ENCODE measurements at regions not wholly inside any gene's neighbourhood (a gene's known extent, or its start where the extent isn't known, plus 50 kb on each side); places are given as distances from the start of the nearest gene placed in this dataset.

DNA sequence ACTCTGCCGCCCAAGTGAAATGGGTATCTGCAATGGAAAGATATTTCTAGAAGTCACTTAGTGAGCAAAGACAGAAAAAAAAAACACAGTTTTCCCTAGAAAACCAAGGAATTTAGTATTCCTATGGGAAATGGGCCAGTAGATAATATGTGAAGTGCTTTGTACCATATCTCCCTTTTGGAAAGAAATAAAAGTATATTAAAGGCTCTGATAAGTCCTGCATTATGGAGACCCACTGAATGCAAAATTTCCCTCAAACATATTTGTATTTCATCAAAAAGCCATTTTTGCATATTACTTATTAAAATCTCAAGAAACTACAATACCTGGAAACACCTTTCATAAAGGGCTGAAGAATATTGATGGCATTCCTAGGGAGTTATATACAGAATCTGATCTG is 51.6 kb upstream of the DYNLRB2 start:
- no peak for DNase-seq

DNA sequence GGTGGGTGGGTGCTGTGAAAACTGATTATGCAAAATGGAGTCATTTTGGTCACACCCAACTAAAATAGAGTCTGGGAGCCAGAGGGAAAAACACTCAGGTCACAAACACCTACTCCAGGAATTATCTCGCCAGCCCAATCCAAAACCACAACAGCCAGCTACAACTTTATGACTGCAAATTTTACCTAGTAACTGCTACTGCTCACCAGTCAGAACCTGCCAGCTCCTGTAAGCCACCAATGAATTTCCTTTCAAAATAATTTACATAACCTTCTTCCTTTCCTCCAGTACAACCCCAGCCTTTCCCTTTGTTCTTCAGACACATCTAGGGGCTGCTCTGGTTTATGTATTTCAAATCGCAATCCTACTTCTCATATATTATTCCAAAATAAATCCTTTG is 52.6 kb upstream of the DYNLRB2 start:
- no peak for DNase-seq

DNA sequence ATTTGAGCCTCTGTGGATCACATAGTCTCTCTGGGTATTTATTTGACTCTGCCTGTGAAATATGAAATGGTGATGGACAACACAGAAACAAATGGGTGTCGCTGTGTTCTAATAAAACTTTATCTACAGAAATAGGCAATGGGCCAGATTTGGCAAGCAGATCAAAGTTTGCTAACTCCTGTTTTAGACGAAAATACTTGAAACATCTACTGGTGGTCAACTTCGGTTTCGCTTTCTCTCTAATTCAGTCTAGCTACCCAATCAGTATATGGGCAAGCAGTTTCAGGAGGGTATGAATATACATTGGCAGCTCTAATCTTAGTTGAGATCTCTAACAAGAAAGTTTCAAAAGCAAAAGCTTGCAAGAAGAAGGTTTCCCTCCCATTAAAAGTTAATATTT is 60.1 kb upstream of the DYNLRB2 start:
- DNase-seq: no peak

DNA sequence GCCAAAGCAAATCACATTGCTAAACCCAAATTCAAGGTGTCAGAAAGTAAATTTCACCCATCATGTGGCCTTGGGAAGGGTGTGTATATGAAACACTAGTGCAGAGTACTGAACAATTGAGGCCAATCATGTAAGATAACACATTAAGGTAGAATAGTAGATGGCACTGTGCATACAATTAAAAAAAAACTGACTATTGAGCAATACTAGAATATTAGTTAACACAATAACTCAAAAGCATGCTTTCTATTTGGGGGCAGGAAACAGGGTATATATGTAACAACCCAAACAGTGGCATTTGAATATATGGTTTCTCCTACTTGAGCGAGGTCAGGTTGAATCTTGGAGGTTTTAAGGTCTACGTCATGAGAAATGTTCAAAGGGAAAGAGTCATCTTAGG is 63.0 kb upstream of the DYNLRB2 start:
- no peak for DNase-seq

DNA sequence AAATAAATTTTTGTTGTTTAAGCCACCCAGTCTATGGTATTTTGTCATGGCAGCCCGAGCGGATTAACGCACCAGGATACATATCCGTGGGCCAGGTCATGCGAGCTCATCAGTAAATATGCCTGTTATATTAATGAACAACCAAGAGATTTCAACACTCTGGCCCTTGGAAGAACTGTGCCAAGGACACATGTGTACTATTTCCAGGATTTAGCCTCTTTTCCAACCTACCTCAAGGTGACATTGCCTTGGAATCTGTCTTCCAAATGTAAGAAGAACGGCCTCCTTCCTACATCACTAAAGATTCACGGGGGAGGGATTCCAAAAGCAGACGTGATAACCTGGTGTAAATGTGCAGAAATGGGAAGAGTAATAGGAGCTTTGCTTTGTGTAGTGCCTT is 72.8 kb upstream of the DYNLRB2 start:
- DNase-seq: no peak

DNA sequence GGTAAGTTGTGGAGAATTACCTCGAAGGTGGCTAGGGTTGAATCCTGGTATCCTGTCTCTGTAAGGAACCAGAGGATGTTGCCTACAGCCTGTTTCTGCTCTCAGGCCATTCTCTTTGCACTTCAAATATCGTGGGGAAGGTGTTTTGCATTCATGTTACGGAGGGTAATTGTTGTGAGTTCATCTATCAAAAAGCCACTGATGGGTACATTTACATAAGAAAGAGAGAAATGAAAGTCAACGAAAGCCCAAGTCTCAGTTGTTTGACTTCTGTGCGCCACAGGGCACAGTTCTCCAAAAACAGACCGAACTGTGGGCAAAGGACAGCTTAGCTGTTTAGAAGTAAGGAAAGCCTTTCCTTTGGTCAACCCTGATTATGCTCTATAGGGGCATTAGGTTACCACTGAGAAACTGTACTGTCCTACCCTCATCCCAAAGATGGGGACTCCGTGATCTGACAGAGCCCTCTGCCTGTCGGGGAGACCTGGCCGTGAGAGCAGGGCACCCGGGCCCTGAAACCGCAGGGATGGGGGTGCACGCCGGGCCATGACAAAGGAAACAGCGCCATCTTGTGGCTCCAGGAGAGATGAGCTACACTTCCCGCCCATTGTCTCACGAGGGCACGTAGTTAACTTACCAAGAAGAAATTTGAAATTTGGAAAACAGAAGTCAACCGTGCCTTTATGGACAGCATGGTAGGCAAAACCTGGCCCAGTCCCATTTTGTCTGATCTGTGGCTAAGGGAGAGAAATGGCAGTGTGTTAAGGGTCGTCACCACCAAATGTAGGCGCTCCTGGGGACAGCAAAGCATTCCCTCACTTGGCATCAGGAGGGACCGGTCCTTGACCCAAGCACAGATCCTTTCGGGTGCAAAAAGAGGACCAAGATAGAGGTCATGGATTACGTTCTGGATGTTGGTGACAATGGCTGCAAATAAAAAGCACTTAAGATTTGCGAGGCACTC is 74.5 kb upstream of the DYNLRB2 start:
- DNase-seq: peak; percentile 22

DNA sequence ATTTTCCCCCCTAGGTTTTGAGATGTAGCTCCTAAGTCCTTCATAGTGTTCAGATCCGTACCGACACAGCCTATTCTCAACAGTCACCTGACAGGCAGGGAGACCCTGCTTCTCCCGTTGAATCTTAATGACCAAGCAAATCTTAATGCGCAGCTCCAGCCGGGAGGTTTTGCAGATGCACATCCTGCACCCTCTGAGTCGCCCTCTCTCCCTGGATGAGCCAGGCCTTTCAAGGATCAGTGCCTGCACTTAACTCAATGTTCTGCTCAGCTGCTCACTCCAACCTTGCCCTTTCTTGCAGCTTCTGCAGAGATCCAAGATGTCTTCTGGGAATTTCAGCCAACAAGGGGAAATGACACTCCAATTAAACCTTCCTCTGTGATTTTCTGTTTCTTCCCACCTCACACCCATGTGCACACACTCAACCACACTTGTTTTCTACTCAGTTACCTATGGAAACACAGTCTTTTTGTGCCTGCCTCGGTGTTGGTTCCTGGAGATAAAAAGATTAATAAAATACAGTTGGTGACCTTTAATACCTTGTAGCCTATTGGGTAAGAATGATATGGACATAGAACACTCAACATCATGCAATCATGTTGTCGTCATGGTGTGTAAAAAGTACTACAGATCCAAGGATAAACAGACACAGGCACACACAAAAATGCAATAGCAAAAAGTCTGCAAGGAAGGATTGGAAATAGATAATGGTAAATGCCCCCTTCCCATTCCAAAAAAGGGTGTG is 76.9 kb upstream of the DYNLRB2 start:
- no peak for DNase-seq

DNA sequence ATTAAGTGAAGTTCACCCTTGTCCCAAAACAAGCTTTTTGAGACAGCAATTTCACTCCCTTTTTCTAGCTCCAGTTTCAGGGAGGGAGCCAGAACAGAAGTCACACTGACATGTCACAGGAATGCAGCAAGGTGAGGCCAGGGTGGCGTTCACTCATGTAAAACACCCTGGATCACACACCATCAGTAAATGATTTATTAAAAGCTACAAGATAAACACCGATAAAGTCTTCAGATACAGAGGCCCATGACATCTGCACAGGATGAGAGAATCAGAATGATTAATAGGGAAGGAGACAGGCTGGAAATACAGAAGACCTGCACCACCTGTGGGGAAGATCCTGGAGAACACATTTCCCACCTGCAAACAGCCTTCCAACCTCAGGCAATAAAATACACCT is 77.5 kb upstream of the DYNLRB2 start:
- DNase-seq: no peak

DNA sequence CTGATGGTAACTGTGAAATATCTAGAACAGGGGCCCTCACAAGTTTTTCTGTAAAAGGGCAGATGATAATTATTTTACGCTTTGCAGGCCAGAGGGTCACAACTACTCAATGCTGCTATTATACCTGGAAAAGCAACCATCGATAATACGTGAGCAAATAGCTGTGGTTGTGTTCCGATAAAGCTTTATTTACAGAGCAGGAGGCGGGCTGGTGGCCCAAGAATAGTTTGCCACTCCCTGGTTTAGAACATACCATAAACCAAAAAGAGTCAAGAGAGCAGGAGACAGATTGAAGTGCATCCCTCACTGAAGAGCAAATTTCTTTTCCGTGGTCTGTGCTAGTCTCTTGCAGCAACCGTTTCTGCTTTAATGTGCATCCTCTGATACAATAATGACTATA is 77.9 kb upstream of the DYNLRB2 start:
- DNase-seq: no peak

DNA sequence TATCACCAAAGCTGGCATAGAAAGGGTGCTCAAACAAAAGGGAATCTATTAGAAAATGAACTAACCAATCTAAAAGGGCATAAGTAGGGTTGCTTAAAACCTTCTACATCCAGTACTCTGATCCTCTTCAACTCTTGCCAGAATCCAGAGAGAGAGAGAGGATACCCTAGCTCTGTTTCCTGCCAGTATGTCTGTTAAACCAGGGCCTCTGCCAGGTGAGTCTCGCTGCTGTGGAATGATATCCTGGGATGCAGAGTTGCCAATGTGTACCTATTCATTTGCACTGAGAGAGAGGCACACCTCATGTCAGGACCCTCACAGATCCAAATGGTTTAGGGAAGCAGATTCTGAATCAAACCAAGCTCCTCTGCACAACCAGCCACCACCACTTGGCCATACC is 79.8 kb upstream of the DYNLRB2 start:
- DNase-seq: no peak

DNA sequence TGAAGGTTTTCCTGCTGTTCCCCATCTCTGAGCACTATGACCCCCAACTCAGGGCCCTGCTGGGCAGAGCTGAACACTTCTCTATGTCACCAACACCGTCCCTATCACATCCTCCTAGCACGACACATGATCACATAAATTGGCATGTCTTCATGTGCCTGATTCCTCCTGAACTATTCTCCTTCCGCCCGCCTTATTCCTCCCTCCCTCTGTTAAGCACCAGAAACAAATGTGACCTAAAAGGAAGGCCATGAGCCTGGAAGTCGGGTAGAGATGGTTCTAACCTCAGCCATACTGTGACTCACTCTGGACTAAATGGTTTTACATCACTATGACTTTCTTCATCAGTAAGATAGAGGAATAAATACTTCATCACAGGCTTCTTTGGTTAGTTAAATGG is 80.8 kb upstream of the DYNLRB2 start:
- DNase-seq: no peak

DNA sequence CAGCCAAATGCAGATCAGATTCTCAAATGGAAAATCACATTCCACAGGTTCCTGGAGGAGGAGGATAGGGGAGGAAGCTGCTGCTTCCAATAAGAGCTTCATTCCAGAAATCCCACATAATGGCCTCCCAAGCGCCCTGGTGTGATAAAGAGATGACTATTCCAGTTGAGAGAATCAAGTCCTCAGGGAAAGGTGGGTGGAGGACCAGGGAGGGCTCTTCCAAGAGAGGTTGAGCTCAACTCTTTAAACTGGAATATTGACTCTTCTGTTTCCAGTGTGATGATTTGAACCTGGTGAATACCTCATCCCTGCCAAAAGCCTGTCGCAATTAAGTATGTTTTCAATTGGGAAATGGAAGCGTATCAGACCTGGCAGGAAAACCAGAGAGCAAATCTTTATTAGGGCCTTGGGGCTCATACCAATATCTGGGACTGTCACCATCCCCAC is 81.4 kb upstream of the DYNLRB2 start:
- no peak for DNase-seq

DNA sequence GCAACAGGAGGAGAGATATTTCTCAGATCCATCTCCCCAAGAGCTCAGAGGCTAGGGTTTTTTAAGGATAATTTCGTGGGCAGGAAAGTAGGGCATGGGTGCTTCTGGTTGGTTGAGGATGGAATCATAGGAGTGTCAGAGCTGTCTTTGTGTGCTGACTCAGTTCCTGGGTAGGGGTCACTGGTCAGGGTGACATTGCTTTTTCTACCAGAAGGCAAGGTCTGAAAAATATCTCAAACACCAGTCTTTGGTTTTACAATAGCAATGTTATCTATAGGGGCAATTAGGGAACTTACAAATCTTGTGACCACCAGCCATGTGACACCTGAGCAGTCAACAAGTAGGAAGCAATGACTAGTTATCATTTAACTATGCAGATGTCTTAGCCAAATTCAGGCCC is 82.9 kb upstream of the DYNLRB2 start:
- no peak for DNase-seq

DNA sequence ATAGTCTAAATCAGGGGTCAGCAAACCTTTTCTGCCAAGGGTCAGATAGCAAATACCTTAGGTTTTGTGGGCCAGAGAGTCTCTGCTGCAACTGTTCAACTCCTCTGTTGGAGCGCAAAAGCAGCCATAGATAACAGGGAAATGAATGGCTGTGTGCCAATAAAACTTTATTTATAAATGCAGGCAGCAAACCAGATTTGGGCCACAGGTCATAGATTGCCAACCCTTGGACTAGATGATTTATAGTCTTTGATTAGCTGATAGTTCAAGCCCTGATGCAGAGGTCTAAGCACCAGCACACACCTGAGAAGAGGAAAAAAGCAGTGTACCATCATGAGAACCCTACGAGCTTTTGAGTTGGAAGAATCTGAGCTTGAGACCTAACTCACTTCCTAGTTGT is 86.0 kb upstream of the DYNLRB2 start:
- no peak for DNase-seq

DNA sequence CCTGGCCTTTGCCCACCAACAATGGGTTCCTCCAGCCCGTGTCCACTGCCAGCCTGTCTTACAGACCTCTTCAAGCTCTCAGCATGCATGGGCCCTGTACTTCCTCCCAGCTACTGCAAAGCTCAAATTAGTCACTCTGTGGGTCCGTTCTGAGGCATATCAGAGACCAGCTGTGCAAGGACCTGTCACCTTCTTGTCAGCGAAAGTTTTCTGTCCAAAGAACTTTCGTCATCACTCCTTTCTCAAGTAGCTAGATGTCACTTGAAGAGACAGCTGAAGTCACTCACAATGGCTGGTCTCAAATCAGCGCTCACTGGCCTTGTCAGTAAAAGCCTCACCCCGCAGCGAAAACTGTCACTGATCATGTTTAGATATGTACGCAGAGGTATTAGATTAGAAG is 91.4 kb upstream of the DYNLRB2 start:
- no peak for DNase-seq

DNA sequence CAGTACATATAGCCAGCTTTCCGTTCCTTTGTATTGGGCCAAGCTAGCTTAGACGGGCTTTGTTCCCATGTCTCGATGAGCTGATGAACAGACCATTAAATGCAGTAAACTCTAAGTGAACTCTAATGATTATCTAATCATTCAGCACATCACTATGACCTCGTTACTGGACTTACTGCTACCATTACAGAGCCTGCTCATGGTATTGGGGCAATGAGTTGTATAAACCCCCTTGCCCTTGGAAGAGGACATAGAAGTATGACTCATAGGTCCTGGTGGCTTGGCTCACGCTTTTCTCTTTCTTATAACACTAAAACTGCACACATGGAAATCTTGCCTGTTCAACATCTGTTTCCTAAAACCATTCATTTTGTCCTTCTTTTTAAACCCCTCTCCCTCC is 93.6 kb upstream of the DYNLRB2 start:
- DNase-seq: no peak

DNA sequence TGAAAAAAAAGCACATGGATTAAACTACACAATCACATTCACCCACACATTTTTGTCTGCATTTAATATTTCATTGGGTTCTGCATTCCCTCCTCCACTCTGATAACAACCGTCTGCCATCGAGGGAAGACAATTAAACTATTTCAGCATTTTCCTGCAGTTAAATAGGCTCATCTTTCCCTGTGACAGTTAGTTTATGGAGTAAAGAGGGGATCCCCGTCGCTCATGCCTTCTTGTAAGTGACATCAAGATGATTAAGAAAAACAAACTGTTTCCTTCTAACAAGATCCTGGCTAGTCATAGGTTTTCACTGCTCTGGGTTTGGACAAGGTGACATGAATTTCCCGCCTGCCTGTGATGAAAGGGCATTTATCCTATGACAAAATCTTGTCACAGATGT is 98.0 kb upstream of the DYNLRB2 start:
- DNase-seq: no peak

DNA sequence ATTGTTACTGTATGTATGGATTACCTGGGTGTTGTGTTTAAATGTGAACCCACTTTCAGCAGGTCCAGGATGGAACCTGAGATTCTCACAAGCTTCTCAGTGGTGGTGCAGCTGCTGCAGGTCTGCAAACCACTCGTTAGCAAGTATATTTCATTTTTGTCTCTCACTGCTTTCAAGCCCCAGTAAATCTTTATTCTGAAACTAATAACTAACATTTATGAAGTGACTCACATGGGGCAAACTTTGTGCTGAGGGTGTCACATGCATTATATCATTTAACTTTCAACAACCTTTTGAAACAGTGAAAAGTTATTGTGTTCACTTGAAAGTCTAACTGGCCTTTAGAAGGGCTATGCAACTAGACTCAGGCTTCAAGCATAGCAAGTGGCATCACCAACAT is 98.9 kb upstream of the DYNLRB2 start:
- DNase-seq: no peak

DNA sequence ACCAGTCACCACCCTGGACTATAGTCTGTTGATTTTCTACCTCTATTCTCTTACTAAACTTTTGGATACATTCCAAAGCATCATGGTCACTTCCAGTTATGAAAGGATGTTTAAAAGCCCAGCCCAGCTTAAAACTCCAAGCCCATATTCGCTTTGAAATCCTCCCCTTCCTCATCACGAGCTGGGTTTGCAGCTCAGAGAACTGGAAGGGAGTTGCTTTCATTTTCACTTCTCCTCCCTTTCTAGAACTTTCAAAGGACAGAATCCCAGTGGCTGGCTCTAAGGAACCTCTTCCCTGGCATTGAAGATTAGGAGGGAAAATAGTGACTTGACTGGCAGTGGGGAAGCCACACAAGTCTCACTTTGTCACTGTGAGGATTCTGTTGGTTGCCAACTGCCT is 100.1 kb upstream of the DYNLRB2 start:
- DNase-seq: no peak

DNA sequence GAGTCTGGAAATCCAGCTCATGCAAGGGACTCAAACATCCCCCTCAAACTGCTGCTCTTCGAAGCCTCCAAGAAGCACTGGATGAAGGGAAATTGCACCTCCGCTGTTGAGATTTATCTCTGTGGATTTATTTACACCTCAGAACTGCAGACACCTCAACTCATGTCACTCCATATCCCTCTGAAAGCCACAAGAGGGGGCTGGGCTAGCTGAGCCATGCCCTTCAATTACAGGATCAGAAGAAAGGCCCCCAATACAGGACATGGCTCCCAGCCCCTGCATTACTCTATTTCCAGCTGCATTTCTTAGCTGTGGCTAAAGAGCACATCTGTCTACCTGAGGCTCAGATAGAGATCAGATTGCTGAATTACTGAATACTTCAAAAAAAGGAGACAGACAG is 103.1 kb upstream of the DYNLRB2 start:
- DNase-seq: no peak

DNA sequence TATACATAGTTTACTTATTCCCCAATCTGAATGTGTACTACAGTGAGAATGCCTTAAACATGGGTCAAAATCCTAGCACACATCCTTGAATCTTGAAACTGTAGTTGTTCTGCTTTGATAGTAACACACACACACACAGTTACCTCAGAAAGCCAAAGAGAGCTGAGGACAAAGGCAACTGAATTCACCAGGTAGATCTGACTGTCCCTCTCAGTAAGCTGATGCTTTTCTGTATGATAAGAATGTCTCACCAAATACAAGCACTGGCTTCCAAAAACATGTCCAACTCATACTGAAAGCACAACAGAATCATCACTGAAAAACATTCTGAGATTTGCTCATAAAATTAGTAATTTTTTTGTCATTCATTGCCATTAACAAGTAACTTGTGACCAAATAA is 104.3 kb upstream of the DYNLRB2 start:
- no peak for DNase-seq

DNA sequence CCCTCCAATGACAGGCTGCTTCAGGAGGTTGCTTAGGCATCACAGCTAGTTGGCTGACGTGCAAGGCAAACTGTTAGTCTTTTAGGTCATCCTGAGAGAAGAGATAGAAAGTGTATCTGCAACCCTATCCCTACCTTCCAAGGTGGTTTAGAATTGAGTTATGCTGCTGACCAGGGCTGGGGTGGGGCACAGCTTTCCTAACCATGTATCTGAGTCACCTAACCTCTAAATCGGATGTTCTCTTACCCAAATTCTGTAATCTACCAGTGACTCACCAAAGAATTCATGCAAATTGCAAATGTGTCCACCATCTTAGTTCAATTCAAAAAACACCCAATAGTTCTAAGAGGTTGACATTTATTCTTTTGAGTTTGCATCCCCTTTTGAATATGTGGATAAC is 107.2 kb upstream of the DYNLRB2 start:
- DNase-seq: no peak

DNA sequence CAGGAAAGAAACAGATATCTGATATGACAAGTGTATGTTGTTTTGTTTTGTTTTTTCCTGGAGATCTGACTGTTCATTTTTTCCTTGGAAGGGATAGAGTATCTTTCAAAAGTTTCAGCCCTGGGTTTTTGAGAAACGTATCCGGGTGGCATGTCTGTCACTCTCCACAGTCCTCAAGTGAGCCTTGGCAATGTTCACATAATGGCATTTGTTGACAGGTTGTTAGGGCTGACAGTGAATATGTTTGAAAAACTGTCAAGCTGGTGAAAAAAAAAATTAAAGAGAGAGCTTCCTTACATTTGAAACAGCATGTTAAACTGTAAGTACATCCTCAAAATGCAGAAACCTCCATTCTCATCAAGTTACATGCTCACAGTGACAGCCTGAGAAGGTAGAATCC is 113.0 kb upstream of the DYNLRB2 start:
- DNase-seq: no peak

Measured in SHP77 treated with DMSO at 0.1 percent for 48 hours (cell line).